HEK293T (cell line): ENCODE measurements at regions not wholly inside any gene's neighbourhood (a gene's known extent, or its start where the extent isn't known, plus 50 kb on each side); places are given as distances from the start of the nearest gene placed in this dataset.

ENCODE experiments used
- ARNT ChIP-seq: fragments of 450-650 bp; IDR thresholded peaks from 2 replicates; pipeline ENCODE4 v1.6.1; 2017; ENCODE audit warnings: mild to moderate bottlenecking
- FOXA1 ChIP-seq: fragments of 450-650 bp; IDR thresholded peaks from 2 replicates; pipeline ENCODE4 v1.6.1; 2016; ENCODE audit warnings: mild to moderate bottlenecking
- FOXK2 ChIP-seq: fragments of 450-650 bp; IDR thresholded peaks from 2 replicates; pipeline ENCODE4 v1.6.1; 2016; ENCODE audit warnings: mild to moderate bottlenecking
- HDGF ChIP-seq: fragments of 450-650 bp; IDR thresholded peaks from 2 replicates; pipeline ENCODE4 v1.6.1; 2017; ENCODE audit warnings: antibody characterized with exemption, borderline replicate concordance
- ZNF384 ChIP-seq: fragments of 450-650 bp; IDR thresholded peaks from 2 replicates; pipeline ENCODE4 v1.6.1; 2016

- TF ChIP-seq HDGF (no peak), ARNT (no peak), ZNF384 (no peak), FOXK2 (no peak), FOXA1 (no peak)
These were observed 314.1 kb downstream of the CETN3 start for GRCh38 chr5:90095292-90096060.
